NCI-H2171 treated with DMSO at 0.1 percent for 48 hours (cell line): ENCODE measurements at regions not wholly inside any gene's neighbourhood (a gene's known extent, or its start where the extent isn't known, plus 50 kb on each side); places are given as distances from the start of the nearest gene placed in this dataset.
A peak's percentile ranks its signal among the peaks of the same experiment; 100 is the strongest.
"Not testable (repeated sequence)": the region's sequence is repeated elsewhere in the genome, so short reads cannot be mapped to it uniquely, and the experiment has no call there.

Source experiments
- DNase-seq: peaks from one replicate; lab custom pipeline; 2025; lab: John Stamatoyannopoulos, UW

DNA sequence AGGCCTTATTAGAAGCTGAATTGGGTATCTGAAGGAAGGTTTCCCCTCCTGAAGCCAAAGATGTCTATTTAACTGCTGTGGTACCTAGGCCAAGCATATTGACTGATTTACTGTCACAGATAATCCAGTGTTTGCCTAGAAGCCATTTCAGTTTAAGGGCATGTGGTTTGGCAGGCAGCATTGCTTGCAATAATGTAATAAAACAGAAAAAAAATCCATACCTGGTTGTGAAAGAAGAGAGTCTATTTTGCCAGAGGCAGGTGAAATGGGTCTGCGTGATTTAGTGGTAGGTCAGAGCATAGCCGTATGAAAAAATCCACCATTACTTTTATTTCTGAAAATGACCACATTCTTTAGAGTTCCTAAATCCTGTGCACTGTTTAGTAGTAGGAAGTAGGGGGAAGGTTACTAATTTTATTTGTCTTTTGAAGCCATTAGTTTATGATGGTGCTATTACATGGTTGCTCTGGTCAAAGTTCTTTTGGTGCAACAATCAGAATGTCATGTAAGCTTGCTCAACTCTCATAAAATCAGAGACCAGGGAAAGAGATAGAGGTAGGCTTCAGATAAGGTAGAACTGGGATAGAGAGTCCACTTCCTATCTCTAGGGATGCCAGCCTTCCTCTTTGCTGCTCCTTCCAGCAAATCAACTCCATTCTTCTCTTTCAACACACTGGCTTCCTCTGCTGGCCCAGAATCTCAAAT lies 343.4 kb downstream of the GPD2 start:
- DNase-seq, result no peak

DNA sequence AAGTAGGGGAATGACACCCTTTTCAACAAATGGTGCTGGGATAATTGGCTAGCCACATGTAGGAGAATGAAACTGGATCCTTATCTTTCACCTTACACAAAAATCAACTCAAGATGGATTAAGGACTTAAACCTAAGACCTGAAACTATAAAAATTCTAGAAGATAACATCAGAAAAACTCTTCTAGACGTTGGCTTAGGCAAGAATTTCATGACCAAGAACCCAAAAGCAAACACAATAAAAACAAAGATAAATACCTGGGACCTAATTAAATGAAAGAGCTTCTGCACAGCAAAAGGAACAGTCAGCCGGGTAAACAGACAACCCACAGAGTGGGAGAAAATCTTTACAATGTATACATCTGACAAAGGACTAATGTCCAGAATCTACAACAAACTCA lies 345.5 kb downstream of the GPD2 start:
- DNase-seq, result not testable (repeated sequence)

DNA sequence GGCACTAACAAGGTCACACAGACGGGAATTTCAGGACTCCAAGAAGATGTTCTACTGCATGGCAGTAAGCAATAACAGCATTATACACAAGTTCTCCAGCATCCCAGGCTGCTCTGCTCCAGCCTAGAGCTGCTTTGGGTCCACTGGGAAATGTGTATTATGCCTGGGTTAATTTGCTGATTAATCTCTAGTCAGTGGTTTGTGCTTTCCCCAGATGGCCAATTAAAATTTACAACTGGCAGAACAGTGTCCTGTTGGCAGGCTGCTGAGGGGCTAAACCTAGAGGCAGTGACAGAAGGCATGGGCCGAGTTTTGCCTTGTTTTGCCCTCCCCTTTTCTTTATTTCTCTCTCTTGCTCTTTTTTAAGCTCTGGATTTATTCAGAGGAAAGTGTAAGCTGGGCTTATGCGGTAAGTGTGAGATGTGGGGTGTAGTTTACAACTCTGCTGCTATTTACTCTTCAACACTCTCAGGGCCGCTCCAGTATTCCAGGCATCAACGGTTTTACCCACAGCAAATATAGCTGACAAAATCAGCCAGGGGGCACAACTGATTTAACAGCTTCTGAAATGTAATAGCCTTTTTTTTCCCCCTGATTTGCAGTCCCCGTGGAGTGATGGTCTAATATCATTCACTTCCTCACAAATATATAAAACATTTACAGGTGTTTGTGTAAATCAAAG lies 348.0 kb downstream of the GPD2 start:
- peak; percentile 99 for DNase-seq

DNA sequence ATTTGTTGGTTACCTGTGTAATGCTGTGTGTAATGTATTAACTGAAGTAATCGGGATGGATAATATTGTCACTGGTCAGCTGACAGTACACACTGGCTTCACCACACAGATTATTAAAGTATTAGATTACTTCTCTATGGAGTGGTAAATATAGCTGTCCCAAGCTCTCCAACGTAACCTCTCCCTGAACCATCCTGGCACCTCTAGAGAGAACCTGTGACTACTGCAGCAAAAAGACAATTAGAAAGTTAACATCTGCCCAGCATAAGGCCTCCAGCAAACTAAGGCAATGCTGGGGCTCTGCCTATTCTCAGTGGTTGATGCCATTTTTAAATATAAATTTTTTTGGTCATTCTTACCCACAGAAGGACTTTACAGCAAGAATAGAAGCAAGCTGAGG lies 351.3 kb downstream of the GPD2 start:
- peak; percentile 64 for DNase-seq

DNA sequence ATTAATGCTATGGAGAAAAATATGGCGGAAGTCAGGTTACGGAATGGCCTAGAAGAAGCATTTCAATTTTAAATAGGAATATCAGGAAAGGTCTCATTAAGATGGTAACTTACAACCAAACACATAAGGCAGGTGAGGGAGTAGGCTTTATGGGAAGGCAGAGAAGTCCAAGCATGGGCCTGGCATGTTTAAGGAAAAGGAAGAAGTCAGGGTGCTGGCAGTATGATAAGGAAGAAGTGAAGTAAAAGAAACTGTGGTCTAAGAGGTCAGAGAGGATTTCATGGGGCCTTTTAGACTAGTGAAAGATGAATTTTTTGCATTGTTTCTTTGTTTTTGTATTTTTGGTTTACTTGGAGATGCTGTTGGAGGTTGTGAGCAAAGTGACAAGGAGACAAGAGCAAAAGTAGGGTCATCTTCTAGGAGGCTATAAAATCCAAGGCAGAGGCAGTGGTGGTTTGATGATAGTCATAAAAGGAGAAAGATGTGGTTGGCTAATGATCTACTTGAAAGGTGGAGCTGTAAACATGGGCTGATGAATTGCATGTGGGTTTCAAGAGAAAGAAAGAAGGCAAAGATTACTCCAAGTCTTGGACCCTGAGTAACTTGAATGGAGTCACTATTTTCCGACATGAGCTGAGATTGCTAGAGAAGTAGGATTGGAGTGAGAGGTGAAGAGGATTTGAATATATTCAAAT lies 354.3 kb downstream of the GPD2 start:
- no peak for DNase-seq

DNA sequence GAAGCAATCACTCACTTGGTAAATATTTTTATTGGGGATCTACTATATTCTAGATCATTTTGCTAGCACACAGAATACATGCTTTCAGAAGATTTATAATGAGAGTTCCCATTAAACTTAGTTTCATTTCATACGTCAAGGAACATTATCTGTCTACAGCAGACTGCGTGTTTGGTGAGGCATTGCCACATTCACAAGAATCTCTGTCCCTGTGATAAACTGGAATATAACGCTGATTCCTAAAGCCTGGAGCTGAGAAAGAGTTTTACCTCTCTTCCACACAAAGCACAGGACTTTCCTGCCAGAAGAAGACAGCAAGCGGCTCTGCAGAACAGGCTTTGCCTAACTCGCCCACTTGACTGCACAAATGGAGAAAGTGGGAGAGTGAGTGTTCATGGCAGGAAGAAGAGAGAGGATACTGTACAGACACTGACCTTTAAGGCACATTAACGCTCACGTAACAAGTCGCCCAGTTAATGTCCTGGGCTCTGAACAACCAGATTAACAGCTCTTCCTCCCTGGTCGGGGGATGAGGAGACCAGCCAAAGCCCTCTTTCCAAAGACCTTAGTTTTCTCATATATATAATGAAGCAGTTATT lies 356.2 kb downstream of the GPD2 start:
- no peak for DNase-seq

DNA sequence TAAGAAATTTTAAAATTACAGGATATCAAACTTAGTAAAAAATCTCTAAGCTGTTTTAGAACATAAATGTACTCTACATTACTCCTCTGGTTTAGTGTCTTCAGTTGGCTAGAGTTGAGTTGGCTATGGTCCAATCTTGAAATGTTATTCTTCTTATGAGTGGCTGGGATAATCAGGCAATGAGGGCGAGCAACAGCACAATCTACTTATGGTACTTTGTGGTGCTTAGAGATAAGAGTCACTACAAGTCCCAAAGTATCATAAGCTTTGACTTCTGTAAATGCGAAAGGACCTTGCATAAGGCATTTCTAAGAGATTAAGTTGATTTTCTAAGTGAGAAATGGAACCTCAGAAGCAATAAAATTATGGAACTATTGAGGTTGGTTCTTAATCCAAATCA lies 361.7 kb downstream of the GPD2 start:
- peak; percentile 56 for DNase-seq

DNA sequence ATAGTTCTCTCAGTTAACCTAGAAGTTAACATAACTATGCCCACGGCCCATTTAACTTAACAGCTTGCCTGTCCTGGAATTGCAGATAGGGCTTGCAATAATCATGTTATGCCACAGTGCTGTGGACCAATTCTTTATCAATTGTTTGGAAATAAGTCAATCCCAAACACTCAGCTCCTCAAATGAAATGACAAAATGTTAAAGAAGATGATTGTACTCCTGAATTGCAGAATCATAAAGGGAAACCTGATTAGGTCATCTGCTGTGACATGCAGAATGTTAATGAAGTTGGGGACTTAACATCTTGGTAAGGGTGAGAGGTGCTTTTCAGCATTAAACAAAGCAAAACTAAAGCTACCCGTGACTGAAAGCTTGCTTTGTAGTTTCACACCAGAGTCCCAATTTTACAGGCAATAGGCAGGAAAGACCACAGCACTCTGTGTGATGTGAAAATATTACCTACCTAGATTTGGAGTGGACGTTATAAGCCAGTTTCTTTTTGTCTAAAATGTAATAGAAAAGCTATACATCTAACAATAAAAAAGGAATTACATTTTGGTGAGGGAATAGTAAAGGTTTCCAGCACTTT lies 364.0 kb downstream of the GPD2 start:
- no peak for DNase-seq

DNA sequence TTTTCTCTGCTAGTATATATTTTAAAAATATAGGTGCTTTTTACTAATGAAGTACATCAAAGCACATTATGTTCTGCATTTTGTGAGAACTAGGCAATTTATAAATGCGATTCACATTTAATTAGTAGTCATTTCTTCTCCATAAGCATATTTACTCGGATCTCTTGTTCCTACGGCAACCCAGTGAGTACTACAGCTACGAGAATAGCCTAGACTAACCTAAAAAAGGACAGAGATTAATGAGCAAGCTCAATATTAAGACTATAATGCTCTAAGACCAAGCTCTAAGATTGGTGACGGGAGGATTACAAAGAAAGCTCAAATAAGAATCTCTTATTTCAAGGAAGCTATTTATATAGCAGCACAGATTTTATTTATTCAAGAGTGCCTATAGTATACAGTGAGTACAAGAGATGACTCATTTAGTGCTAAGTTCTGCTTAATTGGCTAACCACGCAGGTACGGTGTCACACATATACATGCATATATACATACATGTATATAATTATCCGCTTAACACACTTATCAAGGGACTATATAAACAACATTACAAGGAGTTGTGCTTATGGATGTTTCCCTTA lies 364.7 kb downstream of the GPD2 start:
- no peak for DNase-seq

DNA sequence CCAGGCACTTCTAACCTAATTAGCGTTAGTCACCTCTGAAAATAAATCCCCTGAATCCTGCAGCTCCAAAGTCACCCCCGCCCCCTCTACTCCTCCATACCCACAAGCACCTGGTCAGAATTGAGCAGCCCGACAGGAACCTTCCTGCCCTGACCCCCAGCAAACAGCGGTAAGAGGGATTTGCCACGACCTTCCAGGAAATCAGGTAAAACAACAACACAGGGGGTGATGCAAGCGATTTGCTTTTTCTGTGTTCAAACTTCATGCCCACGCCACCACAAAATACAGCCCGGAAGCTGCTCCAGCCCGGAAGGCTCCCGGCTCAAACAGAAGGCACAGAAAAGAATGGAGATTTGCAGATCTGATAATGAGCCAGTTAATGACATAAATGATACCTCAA lies 367.1 kb downstream of the GPD2 start:
- DNase-seq, result peak; percentile 80

DNA sequence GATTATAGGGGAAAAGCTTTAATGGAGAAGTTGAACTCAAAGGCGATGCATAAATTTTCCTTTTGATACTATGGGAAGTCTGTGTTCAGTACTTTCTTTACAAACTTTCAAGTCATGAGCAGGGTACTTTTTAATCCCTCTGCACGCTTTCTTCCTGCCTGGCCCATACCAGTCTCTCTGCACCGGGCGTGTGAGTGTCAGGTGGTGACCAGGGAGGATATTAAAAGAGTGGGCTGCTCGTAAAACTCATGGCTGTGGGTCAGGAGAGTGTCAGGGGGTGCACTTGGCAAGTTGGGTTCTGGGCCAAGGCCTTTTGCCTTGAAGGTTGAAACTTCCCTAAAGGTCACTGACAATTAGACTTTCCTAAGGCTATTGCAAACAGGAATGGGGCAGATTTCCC lies 367.8 kb downstream of the GPD2 start:
- no peak for DNase-seq

DNA sequence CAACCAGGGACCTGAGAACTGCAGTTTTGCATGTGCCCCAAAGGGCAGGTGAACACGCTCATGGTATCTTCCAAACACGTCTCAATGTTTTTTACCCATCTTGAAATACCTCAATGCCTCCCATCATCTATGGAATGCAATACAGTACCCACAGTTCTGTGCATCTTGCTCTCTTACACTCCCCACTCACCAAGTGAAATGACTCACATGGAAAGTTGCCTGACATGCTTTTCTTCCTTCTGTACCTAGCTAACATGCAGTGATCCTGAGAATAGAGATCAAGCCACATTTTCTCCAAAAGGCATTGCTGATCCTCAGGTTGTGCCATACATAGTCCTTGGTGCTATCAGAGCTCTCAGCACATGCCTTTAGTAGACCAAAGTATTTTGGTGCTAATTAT lies 373.9 kb downstream of the GPD2 start:
- DNase-seq, result no peak

DNA sequence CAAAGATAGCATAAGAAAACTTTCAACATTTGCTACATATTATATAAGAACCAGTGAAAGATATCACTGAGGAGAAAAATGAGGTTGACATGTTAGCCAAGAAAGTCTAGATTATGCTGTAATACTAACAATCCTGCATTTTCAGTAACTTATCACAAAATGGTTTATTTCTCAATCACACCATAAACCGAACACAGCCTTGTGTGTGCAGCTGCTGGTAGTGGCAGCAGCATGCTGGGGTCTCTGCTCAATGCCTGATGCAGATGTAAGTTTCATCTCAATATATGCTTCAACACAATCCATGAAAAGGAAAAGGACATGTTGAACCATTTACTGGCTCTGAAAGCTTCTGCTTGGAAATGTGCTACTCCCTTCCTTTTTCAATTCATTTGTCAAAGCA lies 376.3 kb downstream of the GPD2 start:
- DNase-seq, result no peak

DNA sequence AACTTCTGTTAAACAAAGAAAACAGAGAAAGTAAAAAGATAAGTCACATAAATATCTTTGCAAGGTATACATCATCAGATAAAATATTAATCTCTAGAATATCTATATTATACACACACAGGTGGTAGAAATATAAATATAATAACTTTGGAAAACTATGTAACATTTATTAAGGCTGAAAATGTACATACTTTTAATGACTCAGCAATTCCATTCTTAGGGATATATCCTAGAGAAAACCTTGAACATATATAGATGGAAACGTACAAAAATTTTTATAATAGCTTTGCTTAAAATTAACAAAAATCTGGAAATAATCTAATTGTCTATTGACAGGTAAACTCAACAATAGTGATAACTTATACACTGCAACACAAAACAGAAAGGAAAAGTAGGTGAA lies 381.3 kb downstream of the GPD2 start:
- DNase-seq, result no peak

DNA sequence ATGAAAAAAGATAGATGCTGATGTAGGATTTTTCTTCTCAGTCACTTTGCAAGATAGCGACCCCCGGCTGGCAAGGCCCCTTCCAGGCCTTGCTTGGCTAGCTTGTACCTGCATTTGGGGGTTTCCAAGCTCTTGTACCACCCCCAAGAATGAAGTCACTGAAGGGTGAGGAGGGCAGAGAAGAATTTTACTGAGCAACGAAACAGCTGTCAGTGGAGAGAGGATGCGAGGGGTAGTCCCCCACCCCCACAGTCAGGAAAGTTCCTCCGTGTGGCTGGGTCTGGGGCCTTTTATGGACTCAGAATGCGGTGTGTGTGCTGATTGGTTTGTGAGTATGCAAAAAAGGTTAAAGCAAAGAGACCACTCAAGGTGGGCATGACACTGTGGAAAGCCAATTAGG lies 382.0 kb downstream of the GPD2 start:
- DNase-seq, result no peak

DNA sequence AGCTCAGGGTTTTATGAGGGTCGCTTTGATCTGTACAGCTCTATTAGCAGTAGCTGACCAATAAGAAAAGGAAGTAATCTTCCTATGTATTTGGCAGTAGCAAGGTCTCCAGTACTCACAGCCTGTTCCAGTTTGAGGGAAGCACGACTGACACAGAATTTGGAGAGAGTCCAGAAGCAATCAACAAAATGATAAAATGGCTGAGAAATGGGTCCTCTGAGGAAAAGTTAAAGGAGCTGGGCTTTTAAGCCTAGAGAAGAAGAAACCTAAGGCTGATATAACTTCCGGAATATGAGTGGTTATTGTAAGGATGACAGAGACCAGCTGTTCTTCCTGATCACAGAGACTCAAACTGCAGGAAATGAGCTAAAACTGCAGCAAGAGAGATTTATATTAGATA lies 382.8 kb downstream of the GPD2 start:
- no peak for DNase-seq

DNA sequence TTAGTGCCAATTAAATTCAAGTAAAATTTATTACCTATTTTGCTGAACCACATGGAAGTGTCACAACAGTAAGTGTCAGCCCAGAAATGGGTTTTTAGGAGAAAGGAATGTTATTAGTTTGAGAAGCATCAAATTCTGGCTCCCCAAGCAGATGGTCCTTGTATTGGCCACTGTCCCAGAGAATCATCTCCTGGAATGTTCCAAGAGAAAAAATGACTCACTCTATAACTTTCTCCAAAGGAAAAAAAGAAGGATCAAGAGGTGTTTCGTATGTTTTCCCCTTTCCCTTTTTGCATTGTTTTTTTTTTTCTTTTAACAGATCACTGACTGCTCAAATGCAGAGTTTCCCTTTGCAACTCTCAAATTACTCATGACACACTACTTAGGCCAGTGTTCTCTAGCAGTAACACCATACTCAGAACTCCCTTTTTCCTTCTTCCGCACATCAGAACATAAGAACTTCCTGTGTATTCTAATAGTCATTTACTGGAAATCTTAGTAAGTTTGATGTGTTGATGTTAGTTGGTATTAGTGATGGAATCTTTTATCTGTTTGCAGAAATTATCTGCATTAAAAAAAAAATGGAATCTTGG lies 390.3 kb downstream of the GPD2 start:
- DNase-seq, result no peak

DNA sequence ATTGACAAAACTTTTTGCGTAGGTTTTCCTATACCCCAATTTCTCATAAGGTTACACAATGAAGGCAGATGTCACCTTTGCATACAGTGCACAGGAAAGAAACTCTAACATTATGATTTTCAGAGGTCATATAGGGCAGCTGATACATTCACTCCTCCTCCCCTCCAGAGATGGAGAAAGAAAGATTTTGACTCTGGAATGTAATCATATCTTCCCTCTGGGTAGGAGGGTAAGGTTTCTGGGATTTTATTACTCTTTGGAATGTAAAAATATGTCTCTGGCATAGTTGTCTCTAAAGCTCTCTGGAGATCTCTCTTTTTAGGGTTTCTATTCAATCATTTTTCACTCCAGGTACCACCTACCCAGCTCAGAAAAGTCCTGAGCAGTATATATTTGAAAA lies 398.3 kb downstream of the GPD2 start:
- no peak for DNase-seq

DNA sequence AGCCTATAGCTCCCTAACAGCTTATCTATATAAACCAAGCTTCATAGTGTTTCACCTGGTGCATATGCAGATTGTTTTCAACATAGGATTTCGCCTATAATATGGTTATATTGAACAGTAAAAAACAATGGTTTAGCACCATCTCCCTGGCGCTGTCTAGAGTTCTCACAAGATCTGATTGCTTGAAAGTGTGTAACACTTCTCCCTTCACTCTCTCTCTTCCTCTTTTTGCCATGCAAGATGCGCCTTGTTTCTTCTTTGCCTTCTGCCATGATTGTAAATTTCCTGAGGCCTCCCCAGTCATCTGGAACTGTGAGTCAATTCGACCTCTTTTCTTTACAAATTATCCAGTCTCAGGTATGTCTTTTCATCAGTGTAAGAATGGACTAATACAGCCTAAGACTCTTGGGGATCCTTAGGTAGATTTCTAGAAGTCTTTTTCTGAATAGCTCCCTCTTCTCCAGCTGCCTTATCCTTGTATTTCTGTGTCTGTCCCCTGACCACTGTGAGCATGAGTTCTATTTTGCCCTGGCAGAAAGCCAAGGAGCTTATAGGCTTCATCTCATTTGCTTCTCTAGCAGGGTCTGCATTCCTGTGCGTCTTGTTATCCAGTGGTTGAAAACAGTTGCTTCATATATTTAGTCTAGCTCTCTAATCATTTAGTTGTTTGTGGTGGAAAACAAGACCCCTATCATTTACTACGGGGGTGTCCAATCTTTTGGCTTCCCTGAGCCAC lies 401.6 kb downstream of the GPD2 start:
- no peak for DNase-seq

DNA sequence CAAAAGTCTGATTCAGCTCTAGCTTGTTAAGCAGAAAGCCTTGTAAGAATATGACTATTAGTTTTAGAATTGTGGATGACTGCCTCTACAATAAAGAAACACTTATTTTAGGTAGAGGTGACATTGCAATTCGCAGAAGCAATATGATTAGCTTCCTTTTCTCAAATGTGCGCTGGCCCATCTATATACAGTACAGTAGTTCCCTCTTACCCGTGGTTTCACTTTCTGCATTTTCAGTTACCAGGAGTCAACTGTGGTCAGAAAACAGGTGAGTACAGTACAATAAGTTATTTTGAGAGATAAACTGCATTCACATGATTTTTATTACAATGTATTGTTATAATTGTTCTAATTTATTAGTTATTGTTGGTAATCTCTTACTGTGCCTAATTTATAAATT lies 405.1 kb downstream of the GPD2 start:
- DNase-seq, result no peak
